OCI-M1 (cell line): ENCODE measurements at regions not wholly inside any gene's neighbourhood (a gene's known extent, or its start where the extent isn't known, plus 50 kb on each side); places are given as distances from the start of the nearest gene placed in this dataset.
"Not testable (repeated sequence)": the region's sequence is repeated elsewhere in the genome, so short reads cannot be mapped to it uniquely, and the experiment has no call there.

ENCODE experiments used
- DNase-seq: peaks from one replicate; lab custom pipeline; 2025; lab: John Stamatoyannopoulos, UW

- no peak for DNase-seq
These were observed 60.5 kb upstream of the PITX1 start for GRCh38 chr5:135094339-135095051.

- DNase-seq = not testable (repeated sequence)
These were observed 59.5 kb upstream of the PITX1 start for GRCh38 chr5:135093483-135093882.

- no peak for DNase-seq
These were observed 58.4 kb upstream of the PITX1 start for GRCh38 chr5:135092476-135092875.

- no peak for DNase-seq
These were observed 57.3 kb upstream of the PITX1 start for GRCh38 chr5:135091286-135091685.

GRCh38 chr5:135089912-135090311 is 55.9 kb upstream of the PITX1 start:
- DNase-seq = no peak

- no peak for DNase-seq
These were observed 54.9 kb upstream of the PITX1 start for GRCh38 chr5:135088911-135089310.

- no peak for DNase-seq
These were observed 53.9 kb upstream of the PITX1 start for GRCh38 chr5:135087950-135088349.

- DNase-seq = no peak
These were observed 52.1 kb upstream of the PITX1 start for GRCh38 chr5:135085936-135086725.

GRCh38 chr5:135085133-135085935 is 51.3 kb upstream of the PITX1 start:
- no peak for DNase-seq
